ENCODE measurements at regions not wholly inside any gene's neighbourhood (a gene's known extent, or its start where the extent isn't known, plus 50 kb on each side); places are given as distances from the start of the nearest gene placed in this dataset.
"Not testable (repeated sequence)": the region's sequence is repeated elsewhere in the genome, so short reads cannot be mapped to it uniquely, and the experiment has no call there.

- H3K27ac Mint-ChIP-seq; H3K27ac ChIP-seq (ENCODE audit: low read depth in 1 of 2, low read length in 2 of 2); H3K4me3 Mint-ChIP-seq; H3K4me3 ChIP-seq (ENCODE audit: low read length); H3K4me1 ChIP-seq (ENCODE audit: insufficient read depth, low read length); intact Hi-C loops (cut with DNase I, micrococcal nuclease); H3K36me3 ChIP-seq (ENCODE audit: insufficient read depth, low read length); H3K27me3 ChIP-seq (ENCODE audit: control insufficient read depth in 1 of 2, insufficient read depth in 2 of 2, low read length in 2 of 2); DNase-seq; ATAC-seq (ENCODE audit: poor library complexity); H3K9me3 Mint-ChIP-seq; H3K9me3 ChIP-seq (ENCODE audit: control insufficient read depth in 1 of 2, insufficient read depth in 1 of 2, low read length in 2 of 2); H3K4me1 Mint-ChIP-seq (ENCODE audit: low read depth); CTCF ChIA-PET; H3K36me3 Mint-ChIP-seq (ENCODE audit: low read depth); H3K27me3 Mint-ChIP-seq; POLR2A ChIA-PET: not testable (repeated sequence)
Observed at GRCh38 chr2:132220589-132220988, 58.8 kb upstream of the ANKRD30BL start.

GRCh38 chr2:132221886-132222285 is 60.1 kb upstream of the ANKRD30BL start:
- intact Hi-C loops (cut with DNase I, micrococcal nuclease); ATAC-seq (ENCODE audit: poor library complexity); H3K4me1 Mint-ChIP-seq (ENCODE audit: low read depth); DNase-seq; H3K27ac ChIP-seq (ENCODE audit: low read depth in 1 of 2, low read length in 2 of 2); H3K27me3 ChIP-seq (ENCODE audit: control insufficient read depth in 1 of 2, insufficient read depth in 2 of 2, low read length in 2 of 2); H3K9me3 ChIP-seq (ENCODE audit: control insufficient read depth in 1 of 2, insufficient read depth in 1 of 2, low read length in 2 of 2); H3K36me3 ChIP-seq (ENCODE audit: insufficient read depth, low read length); H3K4me3 Mint-ChIP-seq; H3K36me3 Mint-ChIP-seq (ENCODE audit: low read depth); H3K4me1 ChIP-seq (ENCODE audit: insufficient read depth, low read length); POLR2A ChIA-PET; H3K27me3 Mint-ChIP-seq; CTCF ChIA-PET; H3K27ac Mint-ChIP-seq; H3K9me3 Mint-ChIP-seq; H3K4me3 ChIP-seq (ENCODE audit: low read length): not testable (repeated sequence)

DNA sequence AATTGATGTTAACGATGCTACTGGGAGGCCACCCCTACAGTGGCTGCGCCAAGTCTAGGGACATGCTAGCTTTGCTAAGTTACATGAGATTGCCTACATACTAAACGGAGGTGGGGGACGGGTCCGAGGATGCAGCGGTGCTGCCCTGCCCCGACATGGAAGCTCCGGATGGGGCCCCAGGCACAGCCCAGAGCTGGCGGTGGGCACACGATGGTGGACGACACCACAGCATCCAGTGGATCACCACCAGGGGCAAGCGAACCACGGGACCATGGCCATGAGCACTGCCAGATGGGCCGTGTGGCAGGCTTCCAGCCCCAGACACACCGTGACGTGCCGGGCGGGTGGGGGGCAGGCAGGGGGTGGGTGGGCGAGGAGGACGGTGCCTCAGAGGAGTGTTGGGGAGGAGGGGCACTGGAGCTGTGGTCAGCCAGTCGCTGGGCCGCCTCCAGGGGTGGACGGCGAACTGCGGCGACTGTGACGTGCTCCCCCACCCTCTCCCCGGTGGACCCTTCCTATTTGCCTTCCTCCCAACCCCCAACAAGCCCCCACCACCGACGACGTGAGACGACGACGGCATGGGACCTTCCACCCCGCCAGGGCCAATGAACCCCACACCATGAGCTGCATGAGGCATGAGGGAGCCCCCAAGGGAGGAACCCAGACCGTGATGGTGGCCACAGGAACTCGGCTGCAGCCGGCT is 90.6 kb upstream of the ANKRD30BL start:
- H3K4me1 ChIP-seq (ENCODE audit: insufficient read depth, low read length): no peaks in the 10 kb centered on the region
- no peak overlapping the region for H3K27ac Mint-ChIP-seq
- H3K27me3 ChIP-seq (ENCODE audit: control insufficient read depth in 1 of 2, insufficient read depth in 2 of 2, low read length in 2 of 2): peaks cover 7% of the 10 kb centered on the region in 2 experiments
- H3K27me3 Mint-ChIP-seq: peaks cover 20% of the 10 kb centered on the region
- ATAC-seq (ENCODE audit: poor library complexity) (no peak), DNase-seq (no peak)
- H3K27ac ChIP-seq (ENCODE audit: low read depth in 1 of 2, low read length in 2 of 2): no peak overlapping the region
- CTCF ChIA-PET: no interaction called here
- peaks cover 0 to 44% of the 10 kb centered on the region in 2 experiments for H3K9me3 ChIP-seq (ENCODE audit: control insufficient read depth in 1 of 2, insufficient read depth in 1 of 2, low read length in 2 of 2)
- no peaks in the 10 kb centered on the region for H3K36me3 ChIP-seq (ENCODE audit: insufficient read depth, low read length)
- no peak overlapping the region for H3K4me3 ChIP-seq (ENCODE audit: low read length)
- POLR2A ChIA-PET: no interaction called here
- no peak overlapping the region for H3K4me3 Mint-ChIP-seq
- TF ChIP-seq, protein P1, sequence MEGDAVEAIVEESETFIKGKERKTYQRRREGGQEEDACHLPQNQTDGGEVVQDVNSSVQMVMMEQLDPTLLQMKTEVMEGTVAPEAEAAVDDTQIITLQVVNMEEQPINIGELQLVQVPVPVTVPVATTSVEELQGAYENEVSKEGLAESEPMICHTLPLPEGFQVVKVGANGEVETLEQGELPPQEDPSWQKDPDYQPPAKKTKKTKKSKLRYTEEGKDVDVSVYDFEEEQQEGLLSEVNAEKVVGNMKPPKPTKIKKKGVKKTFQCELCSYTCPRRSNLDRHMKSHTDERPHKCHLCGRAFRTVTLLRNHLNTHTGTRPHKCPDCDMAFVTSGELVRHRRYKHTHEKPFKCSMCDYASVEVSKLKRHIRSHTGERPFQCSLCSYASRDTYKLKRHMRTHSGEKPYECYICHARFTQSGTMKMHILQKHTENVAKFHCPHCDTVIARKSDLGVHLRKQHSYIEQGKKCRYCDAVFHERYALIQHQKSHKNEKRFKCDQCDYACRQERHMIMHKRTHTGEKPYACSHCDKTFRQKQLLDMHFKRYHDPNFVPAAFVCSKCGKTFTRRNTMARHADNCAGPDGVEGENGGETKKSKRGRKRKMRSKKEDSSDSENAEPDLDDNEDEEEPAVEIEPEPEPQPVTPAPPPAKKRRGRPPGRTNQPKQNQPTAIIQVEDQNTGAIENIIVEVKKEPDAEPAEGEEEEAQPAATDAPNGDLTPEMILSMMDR (IDR thresholded peaks at IDR 0.05): no peak
- no peaks in the 10 kb centered on the region for H3K4me1 Mint-ChIP-seq (ENCODE audit: low read depth)
- H3K9me3 Mint-ChIP-seq: peaks cover 4% of the 10 kb centered on the region
- intact Hi-C loops (cut with DNase I, micrococcal nuclease): no loop called here
- H3K36me3 Mint-ChIP-seq (ENCODE audit: low read depth): no peaks in the 10 kb centered on the region

DNA sequence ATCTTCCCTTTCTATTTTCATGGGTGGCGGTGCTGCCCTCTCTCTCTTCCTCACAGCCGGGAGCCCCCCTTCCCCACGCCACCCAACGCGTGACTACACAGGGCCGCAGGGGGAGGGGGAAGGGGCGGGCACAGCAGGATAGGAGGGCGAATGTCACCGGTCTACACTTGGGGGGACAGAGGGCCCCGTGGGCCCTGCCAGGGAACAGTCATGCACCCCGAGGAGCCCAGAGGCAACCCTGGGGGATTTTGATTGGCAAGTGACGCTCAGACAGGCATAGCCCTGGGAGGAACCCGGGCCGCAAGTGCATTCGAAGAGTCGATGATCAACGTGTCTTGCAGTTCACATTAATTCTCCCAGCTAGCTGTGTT is 91.1 kb upstream of the ANKRD30BL start:
- TF ChIP-seq, protein P1 (IDR thresholded peaks at IDR 0.05): no peak
- no peak overlapping the region for H3K4me3 Mint-ChIP-seq
- CTCF ChIA-PET: no interaction called here

More for the DNA sequence above, 91.1 kb upstream of the ANKRD30BL start:
- no peak overlapping the region for H3K27ac ChIP-seq (ENCODE audit: low read depth in 1 of 2, low read length in 2 of 2)
- intact Hi-C loops (cut with DNase I, micrococcal nuclease): no loop called here
- no peaks in the 10 kb centered on the region for H3K36me3 ChIP-seq (ENCODE audit: insufficient read depth, low read length)
- no peak for ATAC-seq (ENCODE audit: poor library complexity)
- POLR2A ChIA-PET: no interaction called here
- no peaks in the 10 kb centered on the region for H3K4me1 ChIP-seq (ENCODE audit: insufficient read depth, low read length)
- Mint-ChIP-seq H3K36me3 (ENCODE audit: low read depth) (no peaks in the 10 kb centered on the region), H3K4me1 (ENCODE audit: low read depth) (no peaks in the 10 kb centered on the region), H3K9me3 (peaks cover 4% of the 10 kb centered on the region), H3K27ac (no peak overlapping the region), H3K27me3 (peaks cover 20% of the 10 kb centered on the region)
- no peak for DNase-seq
- H3K4me3 ChIP-seq (ENCODE audit: low read length): no peak overlapping the region
- H3K27me3 ChIP-seq (ENCODE audit: control insufficient read depth in 1 of 2, insufficient read depth in 2 of 2, low read length in 2 of 2): peaks cover 9 to 10% of the 10 kb centered on the region in 2 experiments
- peaks cover 0 to 49% of the 10 kb centered on the region in 2 experiments for H3K9me3 ChIP-seq (ENCODE audit: control insufficient read depth in 1 of 2, insufficient read depth in 1 of 2, low read length in 2 of 2)
